ENCODE measurements at regions not wholly inside any gene's neighbourhood (a gene's known extent, or its start where the extent isn't known, plus 50 kb on each side); places are given as distances from the start of the nearest gene placed in this dataset.
A peak's percentile ranks its signal among the peaks of the same experiment; 100 is the strongest.

DNA sequence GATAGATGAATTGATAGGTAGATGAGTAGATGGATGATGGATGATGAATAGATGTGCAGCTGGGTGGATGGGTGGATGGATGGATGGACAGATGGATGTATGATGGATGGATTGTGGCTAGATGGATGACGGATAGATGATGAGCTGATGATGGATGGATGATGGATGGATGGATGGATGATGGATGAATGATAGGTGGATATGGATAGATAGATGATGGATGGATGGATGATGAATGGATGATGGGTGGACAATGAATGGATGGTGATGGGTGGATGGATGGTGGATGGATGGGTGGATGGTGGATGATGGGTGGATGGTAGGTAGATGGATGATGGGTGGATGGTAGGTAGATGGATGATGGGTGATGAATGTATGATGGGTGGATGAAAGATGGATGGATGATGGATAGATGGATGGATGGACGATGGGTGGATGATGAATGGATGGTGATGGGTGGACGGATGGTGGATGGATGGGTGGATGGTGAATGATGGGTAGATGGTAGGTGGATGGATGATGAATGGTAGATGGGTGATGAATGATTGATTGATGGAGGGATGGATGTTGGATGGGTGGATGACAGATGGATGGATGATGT is 1261.7 kb downstream of the BRD1 start:
- TF ChIP-seq, protein P1, sequence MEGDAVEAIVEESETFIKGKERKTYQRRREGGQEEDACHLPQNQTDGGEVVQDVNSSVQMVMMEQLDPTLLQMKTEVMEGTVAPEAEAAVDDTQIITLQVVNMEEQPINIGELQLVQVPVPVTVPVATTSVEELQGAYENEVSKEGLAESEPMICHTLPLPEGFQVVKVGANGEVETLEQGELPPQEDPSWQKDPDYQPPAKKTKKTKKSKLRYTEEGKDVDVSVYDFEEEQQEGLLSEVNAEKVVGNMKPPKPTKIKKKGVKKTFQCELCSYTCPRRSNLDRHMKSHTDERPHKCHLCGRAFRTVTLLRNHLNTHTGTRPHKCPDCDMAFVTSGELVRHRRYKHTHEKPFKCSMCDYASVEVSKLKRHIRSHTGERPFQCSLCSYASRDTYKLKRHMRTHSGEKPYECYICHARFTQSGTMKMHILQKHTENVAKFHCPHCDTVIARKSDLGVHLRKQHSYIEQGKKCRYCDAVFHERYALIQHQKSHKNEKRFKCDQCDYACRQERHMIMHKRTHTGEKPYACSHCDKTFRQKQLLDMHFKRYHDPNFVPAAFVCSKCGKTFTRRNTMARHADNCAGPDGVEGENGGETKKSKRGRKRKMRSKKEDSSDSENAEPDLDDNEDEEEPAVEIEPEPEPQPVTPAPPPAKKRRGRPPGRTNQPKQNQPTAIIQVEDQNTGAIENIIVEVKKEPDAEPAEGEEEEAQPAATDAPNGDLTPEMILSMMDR (IDR thresholded peaks at IDR 0.05) = no peak
- no peak for TF ChIP-seq ZFX (IDR thresholded peaks at IDR 0.05; ENCODE audit: borderline replicate concordance)
- H3K27ac ChIP-seq = no peak overlapping the region

DNA sequence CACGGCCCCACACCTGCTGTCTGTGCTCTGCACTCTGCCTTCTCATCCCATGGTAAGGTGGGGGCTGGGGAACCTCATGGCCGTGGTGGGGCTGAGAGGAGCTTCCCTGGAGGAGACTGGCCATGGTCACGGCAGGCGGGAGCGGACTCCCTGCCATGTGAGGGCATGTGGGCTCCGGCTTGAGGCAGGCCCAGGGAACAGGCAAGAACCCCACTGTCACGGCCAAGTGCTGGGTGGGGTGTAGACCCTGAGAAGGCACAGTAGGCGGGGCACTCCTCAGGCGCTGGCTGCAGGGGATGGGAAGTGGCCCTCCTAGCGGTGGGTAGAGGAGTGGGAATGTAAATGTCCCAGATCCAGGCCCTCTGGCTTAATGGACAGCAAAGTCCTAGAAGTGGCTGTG is 1262.7 kb downstream of the BRD1 start:
- H3K27ac ChIP-seq = no peak overlapping the region
- TF ChIP-seq, protein P1 (IDR thresholded peaks at IDR 0.05) = 0 out of 2 replicates have a peak, but pooled peaks have one; percentile 4
- no peak for TF ChIP-seq ZFX (IDR thresholded peaks at IDR 0.05; ENCODE audit: borderline replicate concordance)

DNA sequence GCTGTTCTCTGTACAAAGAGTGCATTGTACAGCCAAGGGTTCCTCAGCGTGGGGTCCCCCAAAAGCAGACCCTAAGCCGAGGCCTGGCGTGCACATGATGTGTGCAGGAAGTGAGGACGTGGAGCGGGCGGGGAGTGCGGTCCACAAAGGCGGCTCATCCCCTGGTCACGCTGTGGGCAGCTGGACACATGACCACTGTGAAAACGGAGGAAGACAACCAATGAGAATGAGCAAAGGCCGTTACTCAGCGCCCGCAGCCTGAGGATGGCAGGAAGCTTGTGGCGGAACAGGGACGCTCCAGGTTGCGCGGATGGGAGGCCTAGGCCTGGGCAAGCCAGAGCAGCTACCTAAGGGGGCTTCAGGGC is 1263.7 kb downstream of the BRD1 start:
- TF ChIP-seq ZFX (IDR thresholded peaks at IDR 0.05; ENCODE audit: borderline replicate concordance) = no peak
- TF ChIP-seq, protein P1 (IDR thresholded peaks at IDR 0.05) = no peak
- H3K27ac ChIP-seq = no peak overlapping the region

DNA sequence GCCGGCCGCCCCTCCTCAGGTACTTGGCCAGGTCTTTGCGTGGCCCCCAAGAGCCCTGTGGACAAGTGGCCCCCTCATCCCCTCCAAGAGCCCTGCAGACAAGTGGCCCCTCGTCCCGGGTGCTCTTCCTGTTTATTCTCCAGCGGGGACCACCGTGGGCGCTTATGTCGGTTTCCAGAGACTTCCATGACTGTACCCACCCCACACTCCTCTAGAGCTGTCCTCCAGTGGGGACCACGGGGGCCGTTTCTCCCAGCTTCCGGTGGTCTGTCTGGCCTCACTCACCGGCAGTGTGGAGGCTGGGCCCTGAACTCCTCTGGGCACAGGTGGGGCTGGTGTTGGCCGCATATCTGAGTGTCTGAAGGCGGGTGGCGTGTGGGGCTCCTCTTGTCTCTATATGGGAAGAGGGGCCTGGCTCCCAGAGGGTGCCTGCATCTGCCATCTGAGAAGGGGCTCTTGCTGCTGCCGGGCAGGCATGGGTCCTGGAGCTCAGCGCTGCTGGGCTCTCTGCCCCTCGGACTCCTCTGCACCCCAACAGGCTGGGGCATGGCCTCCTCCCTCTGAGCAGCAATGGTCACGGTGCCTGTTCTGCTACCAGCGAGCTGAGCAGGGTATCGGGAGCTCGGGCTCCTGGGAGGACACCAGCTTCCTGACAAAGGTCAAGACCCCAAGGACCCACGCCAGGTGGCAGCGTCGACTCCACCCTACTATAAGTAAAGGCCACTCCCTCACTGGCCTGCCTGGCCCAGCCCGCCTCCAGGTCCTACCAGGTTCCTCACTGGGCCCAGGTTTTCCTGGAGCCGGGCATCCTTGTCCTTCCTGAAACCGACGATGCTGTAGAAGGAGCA is 1264.3 kb downstream of the BRD1 start:
- no peak for TF ChIP-seq ZFX (IDR thresholded peaks at IDR 0.05; ENCODE audit: borderline replicate concordance)
- TF ChIP-seq, protein P1 (IDR thresholded peaks at IDR 0.05) = no peak
- H3K27ac ChIP-seq = no peak overlapping the region

DNA sequence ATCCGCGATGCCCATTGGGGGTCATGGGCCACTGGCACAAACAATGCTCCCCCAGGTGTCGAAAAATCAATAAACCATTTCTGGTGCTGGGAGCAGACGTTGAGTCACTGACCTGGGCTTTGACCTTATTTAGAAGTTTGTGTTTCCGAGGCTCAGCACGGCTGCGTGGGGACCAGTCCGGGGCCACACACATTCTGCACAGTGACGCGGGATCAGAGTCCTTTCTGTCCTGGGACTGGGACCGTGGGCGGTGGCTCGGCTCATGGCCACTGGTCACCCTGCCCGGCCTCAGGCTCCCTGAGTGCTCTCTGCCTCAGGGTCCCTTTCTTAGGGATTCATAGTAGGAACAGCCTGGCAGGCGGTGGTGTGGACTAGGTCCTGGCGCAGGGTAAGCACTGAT is 1266.0 kb downstream of the BRD1 start:
- TF ChIP-seq, protein P1 (IDR thresholded peaks at IDR 0.05) = no peak
- TF ChIP-seq ZFX (IDR thresholded peaks at IDR 0.05; ENCODE audit: borderline replicate concordance) = no peak
- H3K27ac ChIP-seq = no peak overlapping the region

DNA sequence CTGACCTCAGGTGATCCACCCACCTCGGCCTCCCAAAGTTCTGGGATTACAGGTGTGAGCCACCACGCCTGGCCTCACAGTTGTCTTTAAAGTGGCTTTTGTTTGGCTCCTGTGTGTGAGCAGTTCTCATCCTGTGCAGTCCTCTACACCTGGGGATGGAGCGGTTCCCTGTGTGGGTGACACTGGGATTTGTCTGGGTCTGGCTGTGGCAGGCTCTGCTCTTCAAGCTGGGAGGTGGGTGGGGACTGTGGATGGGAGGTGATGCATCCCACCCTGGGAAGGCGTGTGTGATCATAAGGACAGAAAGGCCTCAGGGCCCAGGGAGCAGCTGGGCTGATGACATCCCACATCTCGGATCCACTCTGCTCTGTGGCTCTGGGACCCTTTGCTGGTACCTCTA is 1266.8 kb downstream of the BRD1 start:
- H3K27ac ChIP-seq = no peak overlapping the region
- TF ChIP-seq, protein P1 (IDR thresholded peaks at IDR 0.05) = no peak
- no peak for TF ChIP-seq ZFX (IDR thresholded peaks at IDR 0.05; ENCODE audit: borderline replicate concordance)

DNA sequence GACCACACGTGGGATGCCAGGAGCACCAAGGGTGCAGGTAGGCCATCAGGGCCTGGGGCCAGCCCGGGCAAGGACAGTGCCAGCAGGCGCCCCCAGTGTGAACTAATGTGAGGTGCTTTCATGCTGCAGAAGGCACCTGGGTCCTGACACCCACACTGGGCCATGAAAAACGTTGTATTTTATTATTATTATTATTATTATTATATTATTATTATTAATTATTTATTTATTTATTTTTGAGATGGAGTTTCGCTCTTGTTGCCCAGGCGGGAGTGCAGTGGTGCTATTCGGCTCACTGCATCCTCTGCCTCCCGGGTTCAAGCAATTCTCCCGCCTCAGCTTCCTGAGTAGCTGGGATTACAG is 1267.3 kb downstream of the BRD1 start:
- TF ChIP-seq ZFX (IDR thresholded peaks at IDR 0.05; ENCODE audit: borderline replicate concordance) = no peak
- TF ChIP-seq, protein P1 (IDR thresholded peaks at IDR 0.05) = no peak

More for the DNA sequence above, 1267.3 kb downstream of the BRD1 start:
- H3K27ac ChIP-seq = no peak overlapping the region
